NCI-H82 treated with DMSO at 0.1 percent for 48 hours (cell line): ENCODE measurements at regions not wholly inside any gene's neighbourhood (a gene's known extent, or its start where the extent isn't known, plus 50 kb on each side); places are given as distances from the start of the nearest gene placed in this dataset.
A peak's percentile ranks its signal among the peaks of the same experiment; 100 is the strongest.

Source experiments
- DNase-seq: peaks from one replicate; lab custom pipeline; 2025; ENCODE audit not compliant: unreplicated experiment; lab: John Stamatoyannopoulos, UW

DNA sequence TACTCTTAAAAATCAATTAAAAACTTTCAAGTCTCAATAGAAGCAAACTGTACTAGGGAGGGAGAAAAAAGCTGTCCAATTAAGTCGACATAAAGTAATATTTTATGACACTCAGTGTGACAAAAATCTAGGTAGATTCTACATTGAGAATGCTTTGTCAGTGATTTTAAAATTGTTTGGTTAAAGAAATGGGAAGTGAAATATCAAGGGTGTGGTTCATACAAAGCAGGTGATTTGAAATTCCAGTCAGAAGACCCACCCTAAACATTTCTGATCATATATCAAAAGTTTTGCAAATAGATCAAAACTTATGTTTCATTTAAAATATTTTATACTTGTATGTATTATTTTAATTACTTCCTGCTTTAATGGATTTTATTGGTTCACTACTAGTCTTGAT, 338.9 kb upstream of the DCC start:
- no peak for DNase-seq

DNA sequence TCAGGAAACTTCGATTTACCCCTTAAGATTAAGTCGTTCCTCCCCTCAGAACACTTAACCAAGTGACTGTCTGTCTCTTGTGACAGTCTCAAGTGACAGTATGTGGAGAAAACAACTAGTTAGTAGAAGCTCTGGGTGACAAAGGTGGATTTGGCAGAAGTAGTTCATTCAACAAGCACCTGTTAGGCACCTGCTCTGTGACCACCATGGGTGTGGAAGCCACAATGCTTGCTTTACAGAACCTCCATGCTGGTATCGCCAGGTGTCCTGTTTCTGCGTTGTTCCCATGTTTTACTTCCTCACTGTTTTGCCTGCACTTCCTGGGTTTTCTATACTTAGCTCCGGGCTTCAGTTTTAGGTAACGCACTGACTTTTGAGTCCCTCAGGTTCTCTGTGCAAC, 337.4 kb upstream of the DCC start:
- DNase-seq, result no peak

DNA sequence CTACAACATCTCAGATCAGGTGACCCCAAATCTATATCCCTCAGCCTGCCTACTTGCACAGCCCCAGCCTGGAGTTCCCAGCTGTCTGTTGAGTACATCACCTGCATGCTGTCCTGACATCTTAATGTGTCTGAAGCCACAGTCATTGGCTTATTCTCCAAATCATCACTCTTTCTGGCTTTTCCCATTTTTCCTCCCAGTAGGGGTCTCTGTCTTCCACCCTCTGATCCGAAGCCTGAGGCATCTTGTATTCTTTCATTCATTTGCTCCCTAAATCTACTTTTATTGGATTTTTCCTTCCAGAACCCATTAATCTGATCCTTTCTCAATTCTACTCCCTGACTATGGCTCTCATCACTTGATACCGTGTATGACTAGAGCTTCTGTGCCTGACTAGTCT, 332.9 kb upstream of the DCC start:
- DNase-seq, result peak; percentile 19

DNA sequence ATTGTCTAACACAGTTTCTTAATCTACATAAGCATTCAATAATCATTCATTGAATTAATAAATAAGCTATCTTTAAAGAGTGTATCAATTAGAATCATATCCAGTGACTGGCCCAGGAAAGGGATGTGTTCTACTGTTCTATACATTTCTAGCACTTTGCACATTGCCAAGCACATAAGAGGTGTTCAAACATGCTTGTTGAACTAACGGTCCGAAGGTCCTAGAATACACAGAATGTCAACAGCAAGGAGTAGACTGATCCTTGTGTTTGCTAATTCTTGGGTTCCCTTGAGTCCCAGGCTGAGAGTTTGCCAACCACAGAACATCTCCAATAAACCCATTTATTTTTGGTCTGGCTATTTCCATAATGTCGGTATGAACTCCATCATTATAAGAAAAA, 331.7 kb upstream of the DCC start:
- DNase-seq, result no peak

DNA sequence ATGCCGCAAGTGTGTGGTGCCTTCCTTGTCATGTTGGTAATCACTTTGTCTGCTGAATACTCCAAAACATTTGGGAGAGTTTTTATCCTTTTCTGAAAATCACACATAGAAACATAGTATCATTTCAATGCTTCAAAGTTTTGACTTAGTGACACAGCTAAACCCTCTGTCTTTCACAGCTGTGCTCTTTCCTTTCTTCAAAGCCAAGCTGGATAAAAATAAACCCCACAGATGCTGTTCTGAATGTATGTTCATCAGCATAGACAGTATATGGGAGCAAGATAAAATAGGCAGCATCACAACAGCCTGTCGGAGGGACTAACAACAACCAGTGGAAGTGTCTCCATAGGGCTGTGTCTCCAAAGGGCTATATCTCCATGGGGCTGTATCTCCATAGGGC, 331.3 kb upstream of the DCC start:
- DNase-seq, result no peak

DNA sequence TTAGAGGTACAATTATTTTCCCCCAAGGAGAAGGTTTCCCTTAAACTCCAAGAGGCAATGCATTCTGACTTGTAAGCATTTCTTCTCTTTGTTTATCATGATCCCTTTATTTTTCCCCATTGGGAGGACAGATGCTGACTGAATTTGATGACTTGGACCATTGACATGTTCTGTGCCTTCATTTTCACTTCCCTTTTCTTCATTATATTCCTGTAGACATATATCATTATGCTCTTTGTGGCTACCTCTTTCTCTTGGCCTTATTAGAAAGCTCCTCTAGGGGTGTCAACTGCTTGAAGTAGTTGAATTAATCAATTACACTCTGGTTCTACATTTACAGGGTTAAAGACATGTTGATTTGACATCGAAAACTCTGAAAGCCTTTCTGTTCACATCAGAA, 330.0 kb upstream of the DCC start:
- no peak for DNase-seq

DNA sequence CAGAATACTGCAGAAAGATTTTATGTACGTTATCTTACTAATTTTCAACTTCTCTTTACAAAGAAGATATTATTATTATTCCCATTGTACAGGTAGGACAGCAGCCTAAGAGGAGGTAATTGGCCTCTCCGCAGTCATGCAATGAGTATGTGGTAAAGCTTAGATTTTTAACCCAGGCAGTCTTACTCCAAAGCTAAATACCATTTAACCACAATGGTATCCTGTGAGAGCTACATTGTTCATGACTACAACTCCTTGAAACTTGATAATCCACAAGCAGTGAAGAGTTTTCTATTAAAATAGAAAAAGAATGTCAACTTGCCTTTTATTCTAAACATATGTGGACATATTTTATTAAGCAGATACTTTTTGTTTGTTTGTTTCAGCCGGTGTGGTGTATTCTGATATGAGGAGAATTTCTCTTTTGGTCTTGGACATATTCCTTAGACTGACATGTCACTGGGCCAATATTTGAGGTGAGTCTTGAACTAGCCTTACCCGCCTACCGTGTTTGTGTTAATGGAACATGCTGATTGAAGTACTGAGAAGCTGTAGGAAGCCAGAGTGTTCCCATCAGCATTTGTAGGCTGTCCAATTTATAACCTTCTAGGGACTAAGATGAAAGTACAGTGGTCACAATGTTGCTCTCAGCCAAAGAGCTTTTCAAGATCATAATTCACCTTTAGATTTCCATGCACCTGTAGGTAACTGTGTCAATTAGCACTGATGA, 293.9 kb upstream of the DCC start:
- DNase-seq, result no peak

DNA sequence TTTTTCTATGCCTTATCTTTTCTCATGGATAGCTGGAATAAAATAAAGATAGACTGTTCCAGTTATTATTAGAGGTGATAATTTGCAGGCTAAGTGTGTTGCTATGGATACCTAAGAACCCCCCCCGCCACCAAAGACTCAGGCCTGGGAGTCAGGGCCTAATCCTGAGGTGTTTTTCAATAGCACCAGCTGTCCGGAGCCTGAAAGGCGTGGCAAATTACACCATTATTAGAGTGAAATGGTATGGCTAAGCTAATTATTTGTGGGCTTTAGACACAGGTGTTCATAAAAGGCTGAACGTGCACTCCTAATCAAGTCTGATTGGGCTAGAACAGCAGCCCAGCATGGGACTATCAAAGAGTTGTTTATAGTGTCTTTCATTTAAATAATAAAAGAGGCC, 293.2 kb upstream of the DCC start:
- peak; percentile 91 for DNase-seq

DNA sequence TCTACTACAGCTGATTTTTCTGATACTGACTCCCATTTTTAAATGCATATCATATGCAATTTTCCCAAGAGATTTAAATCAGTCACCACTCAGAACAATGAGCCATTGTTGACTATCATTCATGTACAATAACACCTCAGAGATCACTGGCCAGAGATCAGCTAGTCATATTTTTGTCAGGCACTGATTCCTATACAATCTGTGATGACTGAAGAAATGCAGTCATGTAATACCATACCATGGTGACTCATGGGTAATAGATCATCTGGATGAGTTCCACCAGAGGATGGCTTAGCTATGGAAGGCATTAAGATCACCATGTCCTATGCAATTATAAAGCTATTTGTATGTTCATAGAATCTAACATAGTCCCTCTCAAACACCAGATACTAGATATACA, 285.7 kb upstream of the DCC start:
- DNase-seq, result no peak

DNA sequence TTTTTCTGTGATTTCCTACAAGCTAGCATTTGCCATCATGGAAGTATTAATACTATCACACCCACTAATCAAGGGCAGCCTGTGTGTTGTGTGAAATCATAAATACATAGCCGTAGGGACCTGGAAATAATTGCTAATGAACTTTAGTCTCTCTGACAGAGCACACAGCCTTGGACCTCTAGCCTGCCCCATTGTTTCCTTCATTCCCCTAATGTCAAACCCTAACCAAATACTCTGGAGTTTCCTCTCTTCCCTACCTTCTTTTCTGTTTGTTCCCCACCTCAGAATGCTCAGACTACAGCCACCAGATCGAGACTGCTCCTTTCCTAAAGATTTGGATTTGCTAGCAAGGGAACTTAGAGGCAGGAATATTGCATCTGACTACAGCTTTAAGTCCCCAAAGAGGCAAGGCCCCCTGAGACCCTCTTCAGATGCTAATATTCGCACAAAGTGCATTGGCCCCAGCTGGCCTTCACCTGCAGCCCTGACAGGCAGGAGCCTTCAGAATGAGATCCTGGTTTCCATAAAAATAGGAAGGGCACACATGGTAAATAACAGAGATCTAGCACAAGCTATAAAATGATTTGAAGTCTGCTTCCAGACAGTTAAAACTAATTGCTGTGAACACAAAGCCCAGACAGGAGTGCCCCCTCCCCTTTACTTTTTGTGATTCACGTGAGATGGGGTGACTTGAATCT, 279.2 kb upstream of the DCC start:
- no peak for DNase-seq

DNA sequence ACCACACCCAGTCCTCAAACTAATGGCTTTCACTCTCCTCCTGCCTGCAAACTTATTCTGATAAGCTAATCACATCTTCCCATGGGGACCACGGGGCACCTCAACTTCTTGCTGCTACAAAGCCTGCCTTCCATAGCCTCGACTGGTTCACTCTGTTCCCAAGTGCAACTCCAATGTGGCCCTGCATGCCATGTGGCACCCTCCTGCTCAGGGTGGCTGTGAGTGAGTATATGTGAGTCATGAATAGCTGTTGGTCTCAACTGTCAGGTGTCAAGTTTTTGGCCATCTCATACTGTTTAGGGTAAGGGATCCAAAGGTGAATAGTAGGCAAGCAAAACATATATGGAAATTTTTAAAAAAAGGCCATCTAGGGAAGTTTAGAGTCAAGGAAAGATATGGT, 276.1 kb upstream of the DCC start:
- no peak for DNase-seq

DNA sequence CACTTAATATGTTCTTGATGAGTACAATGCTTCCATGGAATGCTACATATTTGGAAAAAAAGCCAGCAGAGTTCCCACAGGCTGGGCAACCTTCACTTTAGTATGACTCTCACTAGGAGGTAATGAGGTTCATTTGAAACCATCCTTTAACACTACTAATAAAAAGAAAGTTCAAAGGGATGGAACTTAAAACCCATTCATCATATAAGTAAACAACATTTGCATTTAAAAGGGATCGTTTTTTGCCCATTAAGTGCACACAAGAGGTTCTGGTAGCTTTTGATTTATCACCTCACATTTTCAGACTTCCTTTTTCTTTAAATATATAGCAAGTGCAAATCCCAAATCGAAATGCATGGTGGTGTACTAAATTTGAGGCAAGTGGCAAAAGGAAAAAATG, 270.8 kb upstream of the DCC start:
- DNase-seq, result no peak

DNA sequence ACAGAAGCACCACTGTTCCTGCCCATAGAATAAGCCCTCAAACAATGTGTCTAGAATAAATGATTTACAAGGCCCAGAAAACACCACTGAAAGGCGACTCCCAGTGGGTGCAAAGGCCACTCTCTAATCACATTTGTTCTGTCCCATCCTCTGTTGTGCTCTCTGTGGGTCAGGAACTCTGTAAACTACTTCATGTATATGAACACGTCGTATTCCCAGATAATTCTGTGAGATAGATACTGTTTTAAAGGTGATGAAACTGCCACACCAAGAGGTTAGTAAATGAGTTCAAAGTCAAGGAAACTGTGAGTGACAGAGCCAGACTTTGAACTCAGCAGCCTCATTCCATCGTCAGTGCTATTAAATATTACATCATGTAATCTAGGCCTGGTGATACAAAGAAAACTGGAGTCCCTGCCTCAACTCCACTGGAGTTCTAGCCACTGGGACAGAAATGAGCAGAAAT, 269.7 kb upstream of the DCC start:
- no peak for DNase-seq

DNA sequence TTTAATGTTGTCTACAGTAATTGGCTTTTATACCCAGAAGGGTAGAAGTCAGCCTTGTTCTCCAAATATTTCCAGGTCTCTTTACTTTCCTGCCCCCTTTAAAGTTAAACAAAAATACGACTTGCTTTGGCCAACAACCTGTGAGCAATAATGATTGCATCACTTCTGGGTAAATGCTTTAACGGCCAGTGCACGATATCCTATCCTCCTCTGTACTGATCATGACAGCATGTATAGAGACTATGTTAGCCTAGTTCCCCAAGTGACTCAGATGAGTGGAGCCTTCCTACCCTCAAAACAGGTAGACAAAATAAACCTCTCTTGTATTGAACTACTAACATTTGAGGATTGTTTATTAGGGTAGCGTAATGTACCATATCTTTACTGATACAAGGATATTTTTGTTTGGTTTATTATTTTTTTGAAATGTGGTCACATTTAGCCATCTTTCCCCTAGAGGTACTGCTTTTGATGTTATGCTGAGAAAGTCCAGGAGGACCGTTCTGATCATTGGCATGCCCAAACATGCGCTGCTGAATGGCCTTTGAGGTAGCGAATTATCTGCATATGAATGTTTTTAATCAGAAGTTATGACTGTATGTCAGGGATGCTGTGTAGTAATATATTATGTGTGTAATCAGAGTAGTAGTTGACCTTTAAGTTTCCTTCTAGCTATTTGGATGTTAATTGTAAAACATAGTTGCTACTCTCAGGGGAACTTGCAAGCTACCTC, 262.6 kb upstream of the DCC start:
- DNase-seq, result no peak

DNA sequence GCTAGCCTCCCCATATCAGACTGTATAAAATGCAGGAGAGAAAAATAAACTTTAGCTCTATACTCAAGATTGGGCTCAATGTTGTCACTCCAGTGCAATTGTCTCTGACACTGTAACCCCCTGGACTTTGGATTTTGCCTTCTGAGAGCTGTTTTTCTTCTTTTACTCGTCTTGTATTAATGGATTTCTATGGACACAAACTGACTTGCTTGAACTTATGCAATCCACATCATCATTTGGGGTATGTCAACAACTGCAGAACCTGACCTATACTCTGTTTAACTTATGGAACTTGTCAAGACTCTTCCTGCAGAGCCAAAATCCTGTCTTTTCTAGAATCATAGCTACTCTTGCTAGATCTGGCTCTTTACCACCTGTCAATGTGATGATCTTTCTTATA, 257.8 kb upstream of the DCC start:
- DNase-seq, result no peak

DNA sequence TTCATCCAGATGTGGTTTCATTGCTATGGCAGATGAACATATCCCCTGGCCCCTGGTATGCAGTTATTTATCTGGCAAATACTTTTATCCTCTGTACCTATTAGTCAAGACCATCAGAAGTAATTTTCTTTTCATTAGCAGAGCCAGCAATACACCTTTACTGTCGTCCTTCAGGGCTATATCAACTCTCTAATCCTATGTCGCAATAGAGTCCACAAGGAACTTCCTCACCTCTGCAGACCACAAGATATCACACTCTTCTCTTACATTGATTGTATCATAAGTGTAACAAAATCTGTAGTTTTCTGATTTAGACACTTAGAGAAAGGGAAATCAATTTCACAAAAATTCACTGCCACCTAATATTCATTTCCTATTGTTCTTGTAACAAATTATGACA, 252.9 kb upstream of the DCC start:
- no peak for DNase-seq

DNA sequence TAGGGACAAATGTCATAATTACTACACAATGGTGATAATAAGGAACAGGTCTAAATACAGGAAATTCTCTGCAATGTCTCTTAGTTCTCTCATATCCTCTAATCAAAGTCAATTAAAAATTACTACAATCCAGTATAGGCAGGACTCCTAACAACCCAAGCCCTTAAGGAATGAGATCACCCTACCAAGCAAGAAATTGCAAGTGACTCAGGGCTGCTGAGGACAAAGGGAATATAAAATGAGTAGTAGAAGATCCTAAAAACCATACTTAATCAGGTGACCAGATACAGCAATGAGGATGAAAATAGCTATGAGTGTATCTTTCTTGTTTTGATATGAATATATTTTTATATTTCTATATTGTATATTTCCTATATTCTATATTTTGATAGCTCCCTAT, 250.0 kb upstream of the DCC start:
- DNase-seq, result no peak

DNA sequence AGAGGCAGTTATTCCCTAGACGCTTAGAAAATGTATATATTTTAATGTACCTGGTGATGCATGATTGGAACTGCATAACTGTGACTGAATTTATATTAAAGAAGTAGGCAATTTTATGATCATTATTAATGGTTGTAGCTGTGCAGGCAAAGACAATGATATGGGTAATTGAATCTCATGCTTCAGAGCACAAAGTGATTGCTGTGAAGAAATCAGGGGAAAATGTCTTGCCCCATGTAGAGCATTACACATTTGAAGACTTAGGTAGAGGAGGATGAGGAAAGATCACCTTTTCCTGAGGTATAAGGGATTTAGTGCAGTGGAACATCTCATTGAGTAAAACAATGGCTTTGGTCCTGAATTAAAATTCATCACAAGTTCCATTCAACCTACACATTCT, 246.8 kb upstream of the DCC start:
- no peak for DNase-seq

DNA sequence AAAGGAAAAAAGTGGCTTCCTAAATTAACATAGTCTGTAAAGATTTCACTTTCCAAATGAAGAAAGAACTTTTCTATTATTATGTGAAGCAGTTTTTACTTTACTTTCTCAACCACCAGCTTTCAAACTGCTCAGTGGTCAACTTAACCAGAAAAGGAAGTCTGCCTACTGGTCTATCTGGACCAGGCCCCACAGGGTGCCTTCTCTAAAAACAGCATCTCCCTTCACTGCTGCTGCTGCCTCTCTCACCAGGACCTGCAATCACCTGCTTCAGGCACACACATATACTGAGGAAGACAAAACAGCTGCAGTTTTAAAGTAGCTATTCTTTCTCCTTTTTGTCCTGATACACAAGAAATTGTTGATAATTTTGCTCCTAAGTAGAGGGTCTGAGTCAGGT, 221.3 kb upstream of the DCC start:
- no peak for DNase-seq

DNA sequence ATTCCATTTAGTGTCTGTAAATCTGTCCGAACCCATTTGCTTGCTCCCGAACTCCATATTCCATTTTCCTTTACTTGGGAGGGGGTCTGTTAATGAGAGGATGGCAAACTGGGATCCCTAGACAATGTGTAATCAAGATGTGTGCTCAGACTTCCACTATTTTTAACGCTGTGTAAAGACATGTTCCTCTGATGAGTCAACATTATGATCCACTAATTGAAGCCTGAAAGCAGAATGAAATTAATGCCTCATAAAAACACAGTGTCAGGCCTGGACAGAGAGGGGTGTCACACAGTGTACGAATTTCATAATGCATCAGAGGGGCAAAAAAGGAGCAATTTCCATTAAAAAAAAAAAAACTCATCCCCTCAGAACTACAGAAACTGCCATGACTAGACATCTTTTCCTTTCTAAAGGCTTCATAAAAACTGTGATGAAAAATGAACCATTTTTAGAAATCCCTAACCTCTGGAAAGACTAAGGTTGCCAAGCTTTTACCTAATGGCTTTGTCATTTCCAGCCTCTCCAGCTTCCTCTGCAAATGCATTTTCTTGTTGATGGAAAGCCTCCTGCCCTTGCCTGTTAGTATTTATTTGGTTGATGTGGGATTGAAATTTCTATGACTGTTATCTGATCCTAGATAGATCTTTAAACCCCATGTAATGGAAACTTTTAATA, 209.2 kb upstream of the DCC start:
- DNase-seq, result no peak

DNA sequence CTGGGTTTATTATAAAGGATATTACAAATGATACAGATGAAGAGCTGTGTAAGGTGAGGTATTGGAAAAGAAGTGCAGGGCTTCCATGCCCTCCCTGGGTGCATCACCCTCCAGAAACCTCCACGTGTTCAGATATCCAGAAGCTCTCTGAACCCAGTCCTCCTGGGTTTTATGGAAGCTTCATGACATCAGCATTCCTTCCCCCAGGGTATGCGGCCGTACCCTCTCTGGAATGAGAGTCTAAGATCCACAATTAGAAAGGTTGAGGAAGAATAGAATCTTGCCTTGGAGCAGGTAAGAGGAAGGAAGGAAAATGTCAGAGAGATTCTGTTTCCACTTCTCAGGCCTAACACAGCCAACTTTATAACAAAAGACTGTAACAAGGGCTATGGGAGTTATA, 208.2 kb upstream of the DCC start:
- DNase-seq, result no peak

DNA sequence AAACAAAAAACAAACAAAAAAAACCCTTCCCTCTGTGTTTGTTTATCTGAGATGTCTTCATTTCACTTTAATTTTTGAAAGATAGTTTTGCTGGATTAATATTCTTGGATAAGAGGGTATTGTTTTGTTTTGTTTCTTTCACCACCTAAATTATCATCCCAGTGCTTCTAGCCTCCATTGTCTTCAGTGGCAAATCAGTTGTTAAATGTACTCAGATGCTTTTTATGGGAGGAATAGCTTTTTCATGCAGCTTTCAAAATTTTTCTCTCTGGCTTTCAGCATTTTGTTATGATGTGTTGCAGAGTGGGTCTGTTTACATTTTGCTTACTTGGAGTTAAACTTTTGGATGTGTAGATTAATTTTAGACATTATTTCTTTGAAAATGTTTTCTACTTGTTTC, 203.5 kb upstream of the DCC start:
- DNase-seq, result no peak
